Smooth muscle cell (in vitro differentiated cells): ENCODE measurements at regions not wholly inside any gene's neighbourhood (a gene's known extent, or its start where the extent isn't known, plus 50 kb on each side); places are given as distances from the start of the nearest gene placed in this dataset.

ENCODE experiments used
- DNase-seq: peaks from one replicate; lab custom pipeline; 2025; ENCODE audit not compliant: unreplicated experiment; lab: John Stamatoyannopoulos, UW
- H2AFZ ChIP-seq: fragments of 200-600 bp; sonication (generic); 2 replicates; pipeline ENCODE4 v1.6.0; 2016; ENCODE audit warnings: antibody characterized with exemption, low read depth, mild to moderate bottlenecking
- H3F3A ChIP-seq: fragments of 200-600 bp; sonication (generic); 2 replicates; pipeline ENCODE4 v1.6.0; 2017; ENCODE audit warnings: antibody characterized with exemption, low read depth
- H3K27ac ChIP-seq: fragments of 200-600 bp; sonication (generic); 2 replicates; pipeline ENCODE4 v1.5.1; 2016; ENCODE audit warnings: low read depth, mild to moderate bottlenecking
- H3K27me3 ChIP-seq: fragments of 200-600 bp; sonication (generic); 2 replicates; pipeline ENCODE4 v1.6.1; 2016; ENCODE audit warnings: low read depth, mild to moderate bottlenecking
- H3K36me3 ChIP-seq: fragments of 200-600 bp; sonication (generic); 2 replicates; pipeline ENCODE4 v1.5.1; 2016; ENCODE audit warnings: low read depth
- H3K4me1 ChIP-seq: fragments of 200-600 bp; sonication (generic); 2 replicates; pipeline ENCODE4 v1.5.1; 2016; ENCODE audit warnings: low read depth
- H3K4me2 ChIP-seq: fragments of 200-600 bp; sonication (generic); 2 replicates; pipeline ENCODE4 v1.6.0; 2016; ENCODE audit warnings: mild to moderate bottlenecking
- H3K4me3 ChIP-seq: fragments of 200-600 bp; sonication (generic); 2 replicates; pipeline ENCODE4 v1.5.1; 2016; ENCODE audit warnings: mild to moderate bottlenecking
- H3K79me2 ChIP-seq: fragments of 200-600 bp; sonication (generic); 2 replicates; pipeline ENCODE4 v1.6.0; 2016; ENCODE audit warnings: low read depth, mild to moderate bottlenecking
- H3K9ac ChIP-seq: fragments of 200-600 bp; sonication (generic); 2 replicates; pipeline ENCODE4 v1.6.0; 2016; ENCODE audit warnings: low read depth
- H3K9me3 ChIP-seq: fragments of 200-600 bp; sonication (generic); replicated peaks from 2 replicates; pipeline ENCODE4 v1.5.1; 2016; ENCODE audit warnings: low read depth
- H4K20me1 ChIP-seq: fragments of 200-600 bp; sonication (generic); 2 replicates; pipeline ENCODE4 v1.6.0; 2016; ENCODE audit warnings: low read depth
- CTCF ChIP-seq: fragments of 200-600 bp; sonication (generic); IDR thresholded peaks from 2 replicates; pipeline ENCODE4 v1.5.1; 2017; ENCODE audit warnings: borderline replicate concordance, mild to moderate bottlenecking, antibody characterized with exemption; ENCODE audit not compliant: insufficient read depth, poor library complexity, severe bottlenecking
- WGBS: methylation state at CpG from one replicate; pipeline ENCODE4 v1.1.7; 2016; ENCODE audit warnings: low lambda C conversion rate; 5-methylcytosine and 5-hydroxymethylcytosine counted together

- H3K4me1 ChIP-seq = no peaks in the 10 kb centered on the region
- DNase-seq = no peak
- no peak overlapping the region for H3K27ac ChIP-seq
- TF ChIP-seq CTCF = no peak
- no peaks in the 10 kb centered on the region for H3K36me3 ChIP-seq
- no peaks in the 10 kb centered on the region for H3K27me3 ChIP-seq
- no peaks in the 10 kb centered on the region for H3F3A ChIP-seq
- H3K9me3 ChIP-seq = peaks cover 12% of the 10 kb centered on the region
- H4K20me1 ChIP-seq = no peaks in the 10 kb centered on the region
- no peak overlapping the region for H3K9ac ChIP-seq
- 38% methylated on average over 1 of the region's 1 CpG for WGBS
- H3K79me2 ChIP-seq = no peaks in the 10 kb centered on the region
- no peak overlapping the region for H2AFZ ChIP-seq
- H3K4me2 ChIP-seq = no peak overlapping the region
- H3K4me3 ChIP-seq = no peak overlapping the region
These were observed 279.6 kb downstream of the PPP1R3A start for GRCh38 chr7:113639221-113639620.

GRCh38 chr7:113636727-113637421, 281.9 kb downstream of the PPP1R3A start:
- H2AFZ ChIP-seq = no peak overlapping the region
- no peaks in the 10 kb centered on the region for H4K20me1 ChIP-seq
- no peak overlapping the region for H3K27ac ChIP-seq
- H3K4me1 ChIP-seq = no peaks in the 10 kb centered on the region
- H3K9me3 ChIP-seq = peaks cover 13% of the 10 kb centered on the region
- no peaks in the 10 kb centered on the region for H3K27me3 ChIP-seq
- H3K36me3 ChIP-seq = no peaks in the 10 kb centered on the region
- H3F3A ChIP-seq = no peaks in the 10 kb centered on the region
- no peak for TF ChIP-seq CTCF
- H3K4me3 ChIP-seq = no peak overlapping the region
- WGBS = 62% methylated on average over 5 of the region's 5 CpGs
- no peak for DNase-seq
- H3K4me2 ChIP-seq = no peak overlapping the region
- no peak overlapping the region for H3K9ac ChIP-seq
- no peaks in the 10 kb centered on the region for H3K79me2 ChIP-seq

GRCh38 chr7:113635492-113635891, 283.3 kb downstream of the PPP1R3A start:
- Histone ChIP-seq H3K9me3 (peaks cover 5% of the 10 kb centered on the region), H3K27ac (no peak overlapping the region), H3K4me3 (no peak overlapping the region), H3K36me3 (no peaks in the 10 kb centered on the region), H3K4me1 (no peaks in the 10 kb centered on the region), H3F3A (no peaks in the 10 kb centered on the region), H4K20me1 (no peaks in the 10 kb centered on the region), H2AFZ (no peak overlapping the region), H3K27me3 (no peaks in the 10 kb centered on the region), H3K79me2 (no peaks in the 10 kb centered on the region), H3K9ac (no peak overlapping the region), H3K4me2 (no peak overlapping the region)
- no peak for DNase-seq
- TF ChIP-seq CTCF = no peak

- 93% methylated on average over 3 of the region's 3 CpGs for WGBS
- H2AFZ ChIP-seq = no peak overlapping the region
These were observed 285.7 kb downstream of the PPP1R3A start for GRCh38 chr7:113633073-113633472.

More at GRCh38 chr7:113633073-113633472, 285.7 kb downstream of the PPP1R3A start:
- no peaks in the 10 kb centered on the region for H3K4me1 ChIP-seq
- H4K20me1 ChIP-seq = no peaks in the 10 kb centered on the region
- H3K36me3 ChIP-seq = no peaks in the 10 kb centered on the region
- DNase-seq = no peak
- no peaks in the 10 kb centered on the region for H3K79me2 ChIP-seq
- H3K4me3 ChIP-seq = no peak overlapping the region
- TF ChIP-seq CTCF = no peak
- H3K9ac ChIP-seq = no peak overlapping the region
- no peak overlapping the region for H3K4me2 ChIP-seq
- H3K27ac ChIP-seq = no peak overlapping the region
- no peaks in the 10 kb centered on the region for H3K27me3 ChIP-seq
- H3K9me3 ChIP-seq = peaks cover 13% of the 10 kb centered on the region
- no peaks in the 10 kb centered on the region for H3F3A ChIP-seq
